ENCODE measurements at regions not wholly inside any gene's neighbourhood (a gene's known extent, or its start where the extent isn't known, plus 50 kb on each side); places are given as distances from the start of the nearest gene placed in this dataset.

GRCh38 chr1:173269490-173270230 lies 62.5 kb upstream of the TNFSF4 start (continued):
- TF ChIP-seq ZNF318 (IDR thresholded peaks at IDR 0.05; ENCODE audit: borderline replicate concordance in 1 of 2, low read depth in 1 of 2) = peak in 1 of 2 experiments; percentile 72; a peak in 2 of 4 replicates
- no peak for TF ChIP-seq POLR2AphosphoS5 (IDR thresholded peaks at IDR 0.05; ENCODE audit: control insufficient read depth, insufficient read depth, low read depth, low read length)
- TF ChIP-seq HMG20B (CRISPR knock-in tag; IDR thresholded peaks at IDR 0.05) = no peak
- TF ChIP-seq TFAP4 (CRISPR knock-in tag; IDR thresholded peaks at IDR 0.05; ENCODE audit: borderline replicate concordance) = no peak
- no peak for TF ChIP-seq ZNF75A (CRISPR knock-in tag; IDR thresholded peaks at IDR 0.05)
- TF ChIP-seq TCF15 (CRISPR knock-in tag; IDR thresholded peaks at IDR 0.05) = peak; percentile 81
- TF ChIP-seq DMBX1 (CRISPR knock-in tag; IDR thresholded peaks at IDR 0.05; ENCODE audit: borderline replicate concordance) = peak; percentile 86
- TF ChIP-seq UBTF (IDR thresholded peaks at IDR 0.05; ENCODE audit: borderline replicate concordance in 1 of 2, low read depth in 2 of 2, low read length in 2 of 2) = no peak
- TF ChIP-seq ZNF592 (IDR thresholded peaks at IDR 0.05) = peak; percentile 91
